ENCODE measurements at regions not wholly inside any gene's neighbourhood (a gene's known extent, or its start where the extent isn't known, plus 50 kb on each side); places are given as distances from the start of the nearest gene placed in this dataset.
"Not testable (repeated sequence)": the region's sequence is repeated elsewhere in the genome, so short reads cannot be mapped to it uniquely, and the experiment has no call there.

GRCh38 chr10:108568824-108569223 is 1354.5 kb downstream of the XPNPEP1 start:
- no peak for DNase-seq

- DNase-seq = no peak
These were observed 1355.2 kb downstream of the XPNPEP1 start for GRCh38 chr10:108567899-108568752.

GRCh38 chr10:108566316-108567107 is 1356.8 kb downstream of the XPNPEP1 start:
- no peak for DNase-seq

- no peak for DNase-seq
These were observed 1361.2 kb downstream of the XPNPEP1 start for GRCh38 chr10:108562105-108562504.

- DNase-seq = no peak
These were observed 1361.7 kb downstream of the XPNPEP1 start for GRCh38 chr10:108561649-108562048.

- DNase-seq = no peak
These were observed 1362.8 kb downstream of the XPNPEP1 start for GRCh38 chr10:108560488-108560887.

- no peak for DNase-seq
These were observed 1367.1 kb downstream of the XPNPEP1 start for GRCh38 chr10:108556186-108556585.

- no peak for DNase-seq
These were observed 1377.4 kb downstream of the XPNPEP1 start for GRCh38 chr10:108545921-108546320.

- no peak for DNase-seq
These were observed 1378.7 kb downstream of the XPNPEP1 start for GRCh38 chr10:108544500-108545120.

GRCh38 chr10:108533551-108533950 is 1369.0 kb upstream of the SORCS1 start:
- DNase-seq = not testable (repeated sequence)

GRCh38 chr10:108523016-108523800 is 1358.7 kb upstream of the SORCS1 start:
- DNase-seq = no peak

- DNase-seq = no peak
These were observed 1357.5 kb upstream of the SORCS1 start for GRCh38 chr10:108521827-108522492.

- no peak for DNase-seq
These were observed 1351.3 kb upstream of the SORCS1 start for GRCh38 chr10:108515821-108516220.

- no peak for DNase-seq
These were observed 1335.9 kb upstream of the SORCS1 start for GRCh38 chr10:108500396-108500795.

GRCh38 chr10:108496106-108496505 is 1331.6 kb upstream of the SORCS1 start:
- DNase-seq = no peak

GRCh38 chr10:108490944-108491343 is 1326.4 kb upstream of the SORCS1 start:
- no peak for DNase-seq

- DNase-seq = no peak
These were observed 1306.9 kb upstream of the SORCS1 start for GRCh38 chr10:108471420-108471819.

GRCh38 chr10:108469940-108470339 is 1305.4 kb upstream of the SORCS1 start:
- no peak for DNase-seq

GRCh38 chr10:108465871-108466641 is 1301.5 kb upstream of the SORCS1 start:
- DNase-seq = no peak

GRCh38 chr10:108462005-108462404 is 1297.5 kb upstream of the SORCS1 start:
- DNase-seq = no peak

GRCh38 chr10:108454793-108455192 is 1290.3 kb upstream of the SORCS1 start:
- no peak for DNase-seq
